ENCODE measurements at regions not wholly inside any gene's neighbourhood (a gene's known extent, or its start where the extent isn't known, plus 50 kb on each side); places are given as distances from the start of the nearest gene placed in this dataset.

DNA sequence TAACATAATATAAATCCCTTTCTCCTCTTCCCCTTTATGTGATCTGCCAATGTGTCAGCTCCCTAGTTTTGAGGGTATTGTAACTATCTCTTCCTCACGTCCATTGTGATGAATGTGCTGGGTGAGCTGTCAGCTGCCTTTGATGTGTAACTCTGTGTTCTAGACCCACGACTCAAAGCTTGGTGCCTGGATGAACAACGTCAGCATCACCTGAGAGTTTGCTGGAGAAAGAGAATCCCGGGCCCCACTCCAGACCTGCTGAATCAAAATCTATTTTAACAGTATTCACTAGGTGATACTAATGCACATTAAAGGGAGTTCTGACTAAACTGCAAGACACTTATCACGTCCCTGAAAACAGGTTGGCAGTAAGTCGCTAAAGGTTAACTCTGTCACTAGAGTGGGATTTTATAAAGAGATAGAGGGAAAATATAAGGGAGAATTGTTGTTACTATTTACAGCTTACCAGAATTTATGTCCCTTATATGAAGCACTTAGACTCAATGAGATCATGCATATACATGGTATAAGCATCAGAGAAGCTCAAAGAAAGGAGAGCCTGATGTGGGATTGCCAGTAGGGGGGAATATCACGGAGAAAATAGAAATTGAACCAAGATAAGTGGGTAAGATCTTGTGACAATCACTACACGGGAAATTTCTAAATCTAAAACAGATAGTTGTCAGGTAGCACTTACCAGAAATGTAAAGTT, 423.8 kb upstream of the SLC30A5 start:
- TF ChIP-seq, protein P1, sequence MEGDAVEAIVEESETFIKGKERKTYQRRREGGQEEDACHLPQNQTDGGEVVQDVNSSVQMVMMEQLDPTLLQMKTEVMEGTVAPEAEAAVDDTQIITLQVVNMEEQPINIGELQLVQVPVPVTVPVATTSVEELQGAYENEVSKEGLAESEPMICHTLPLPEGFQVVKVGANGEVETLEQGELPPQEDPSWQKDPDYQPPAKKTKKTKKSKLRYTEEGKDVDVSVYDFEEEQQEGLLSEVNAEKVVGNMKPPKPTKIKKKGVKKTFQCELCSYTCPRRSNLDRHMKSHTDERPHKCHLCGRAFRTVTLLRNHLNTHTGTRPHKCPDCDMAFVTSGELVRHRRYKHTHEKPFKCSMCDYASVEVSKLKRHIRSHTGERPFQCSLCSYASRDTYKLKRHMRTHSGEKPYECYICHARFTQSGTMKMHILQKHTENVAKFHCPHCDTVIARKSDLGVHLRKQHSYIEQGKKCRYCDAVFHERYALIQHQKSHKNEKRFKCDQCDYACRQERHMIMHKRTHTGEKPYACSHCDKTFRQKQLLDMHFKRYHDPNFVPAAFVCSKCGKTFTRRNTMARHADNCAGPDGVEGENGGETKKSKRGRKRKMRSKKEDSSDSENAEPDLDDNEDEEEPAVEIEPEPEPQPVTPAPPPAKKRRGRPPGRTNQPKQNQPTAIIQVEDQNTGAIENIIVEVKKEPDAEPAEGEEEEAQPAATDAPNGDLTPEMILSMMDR (conservative IDR thresholded peaks at IDR 0.05) = no peak

DNA sequence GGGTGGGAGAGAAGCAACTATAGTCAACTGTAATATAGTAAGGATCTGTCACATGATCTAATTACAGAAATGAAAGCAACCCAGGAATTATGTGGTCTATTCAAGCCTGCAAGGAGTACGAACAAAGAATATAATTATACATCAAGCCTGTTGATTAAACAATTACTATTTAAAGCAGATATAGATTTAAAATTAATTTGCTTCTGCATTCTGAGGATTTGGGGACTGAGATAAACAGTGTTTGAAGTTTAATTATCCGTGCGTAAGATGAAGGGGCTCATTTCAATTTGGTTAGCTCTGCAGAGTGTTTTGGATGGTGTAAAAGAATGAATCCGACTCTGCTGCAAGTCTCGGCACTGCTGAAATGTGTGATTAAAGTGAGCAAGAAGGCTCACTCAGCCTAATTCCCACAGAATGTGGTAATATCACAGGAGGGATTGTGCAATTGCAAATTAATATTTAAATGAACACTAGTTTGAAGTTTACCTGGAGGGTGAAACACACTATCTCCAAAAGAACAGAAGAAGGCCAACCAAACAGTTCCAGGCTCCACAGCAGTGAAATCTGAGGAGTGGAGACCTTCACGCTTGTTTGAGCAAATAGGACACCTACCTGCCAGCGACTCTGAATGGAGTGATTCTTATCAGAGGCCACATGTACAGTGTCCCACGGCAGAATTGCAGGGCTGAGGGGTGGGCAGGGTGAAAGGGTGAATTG, 420.6 kb upstream of the SLC30A5 start:
- TF ChIP-seq, protein P1 (conservative IDR thresholded peaks at IDR 0.05) = no peak

More for the DNA sequence above, 423.8 kb upstream of the SLC30A5 start:
- no peak overlapping the region for H3K27ac ChIP-seq

DNA sequence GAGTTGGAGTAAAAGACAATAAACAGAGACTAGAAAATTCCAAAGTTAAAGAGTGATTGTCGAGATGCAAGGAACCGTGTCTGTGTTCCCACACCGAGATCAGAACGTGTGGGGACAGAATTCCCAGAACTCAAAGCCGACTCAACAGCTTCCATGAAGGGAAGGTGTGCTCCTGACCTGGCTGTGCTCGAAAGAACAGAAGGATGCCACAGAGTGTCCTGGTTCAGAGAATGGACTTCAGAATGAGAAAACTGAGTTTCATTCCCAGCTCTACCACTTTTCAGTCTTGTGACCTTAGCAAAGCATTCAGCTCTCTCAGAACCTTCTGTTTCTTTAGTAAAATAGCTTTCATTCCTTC, 420.0 kb upstream of the SLC30A5 start:
- H3K27ac ChIP-seq = peak overlapping the region; percentile 33
- TF ChIP-seq, protein P1 (conservative IDR thresholded peaks at IDR 0.05) = no peak

More for the DNA sequence above, 420.6 kb upstream of the SLC30A5 start:
- peak overlapping the region; percentile 33 for H3K27ac ChIP-seq

DNA sequence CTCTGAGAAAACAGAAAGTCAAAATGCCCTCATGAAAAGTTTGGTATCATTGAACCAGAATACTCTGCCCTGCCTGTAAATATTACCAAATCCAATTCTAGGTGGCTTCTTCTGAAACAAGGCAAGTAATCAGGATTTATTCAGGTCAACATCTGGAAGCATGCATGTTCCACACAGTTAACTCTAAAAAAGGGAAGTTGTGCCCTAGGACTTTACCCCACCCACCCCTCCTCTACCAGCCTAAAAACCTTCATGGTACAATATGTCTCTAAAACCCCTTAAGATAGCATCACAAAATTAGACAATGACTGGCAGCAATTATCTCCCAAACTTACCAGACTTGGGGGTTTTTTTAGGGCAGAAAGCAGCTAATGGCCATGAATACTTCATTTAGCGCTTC, 414.8 kb upstream of the SLC30A5 start:
- TF ChIP-seq, protein P1 (conservative IDR thresholded peaks at IDR 0.05) = no peak
- no peak overlapping the region for H3K27ac ChIP-seq

DNA sequence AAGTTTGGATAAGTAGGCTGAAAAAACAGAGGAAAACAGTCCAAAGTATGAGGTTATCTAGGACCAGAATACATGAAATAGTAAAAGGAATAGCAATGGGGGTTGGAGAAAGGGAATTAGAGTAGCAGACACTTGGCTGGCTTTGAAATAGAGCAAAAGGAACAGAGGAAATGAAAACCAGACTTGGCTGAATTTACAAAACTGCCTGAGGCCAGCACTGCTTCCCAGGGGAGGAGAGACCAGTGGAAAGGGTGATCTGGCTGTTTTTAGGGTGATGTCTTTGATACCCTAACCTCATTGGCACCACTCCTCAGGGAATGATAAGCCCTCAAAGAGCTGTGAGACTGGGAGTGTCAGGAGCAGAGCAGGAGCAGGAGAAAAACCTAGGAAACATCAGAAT, 413.4 kb upstream of the SLC30A5 start:
- TF ChIP-seq, protein P1 (conservative IDR thresholded peaks at IDR 0.05) = no peak
- peak overlapping the region; percentile 71; the same call in 1 of the 2 replicates for H3K27ac ChIP-seq

DNA sequence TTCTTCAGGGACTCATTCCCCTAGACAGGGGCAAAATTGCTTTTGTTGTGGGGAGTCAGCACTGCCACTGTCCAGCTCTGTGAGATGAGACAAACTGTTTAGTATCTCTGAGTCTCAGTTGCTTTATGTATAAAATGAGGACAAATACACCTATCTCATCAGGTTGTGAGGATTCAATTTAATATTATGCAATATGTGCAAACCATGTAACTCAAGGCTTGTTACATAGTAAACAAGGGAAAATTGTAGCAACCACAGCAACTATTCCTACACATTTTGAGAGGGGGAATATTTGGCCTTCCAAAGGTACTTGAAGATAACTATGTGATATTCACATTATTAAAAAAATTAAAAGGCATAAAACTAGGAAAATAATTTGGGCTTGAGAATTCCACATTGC, 411.9 kb upstream of the SLC30A5 start:
- H3K27ac ChIP-seq = peak overlapping the region; percentile 71
- TF ChIP-seq, protein P1 (conservative IDR thresholded peaks at IDR 0.05) = no peak

DNA sequence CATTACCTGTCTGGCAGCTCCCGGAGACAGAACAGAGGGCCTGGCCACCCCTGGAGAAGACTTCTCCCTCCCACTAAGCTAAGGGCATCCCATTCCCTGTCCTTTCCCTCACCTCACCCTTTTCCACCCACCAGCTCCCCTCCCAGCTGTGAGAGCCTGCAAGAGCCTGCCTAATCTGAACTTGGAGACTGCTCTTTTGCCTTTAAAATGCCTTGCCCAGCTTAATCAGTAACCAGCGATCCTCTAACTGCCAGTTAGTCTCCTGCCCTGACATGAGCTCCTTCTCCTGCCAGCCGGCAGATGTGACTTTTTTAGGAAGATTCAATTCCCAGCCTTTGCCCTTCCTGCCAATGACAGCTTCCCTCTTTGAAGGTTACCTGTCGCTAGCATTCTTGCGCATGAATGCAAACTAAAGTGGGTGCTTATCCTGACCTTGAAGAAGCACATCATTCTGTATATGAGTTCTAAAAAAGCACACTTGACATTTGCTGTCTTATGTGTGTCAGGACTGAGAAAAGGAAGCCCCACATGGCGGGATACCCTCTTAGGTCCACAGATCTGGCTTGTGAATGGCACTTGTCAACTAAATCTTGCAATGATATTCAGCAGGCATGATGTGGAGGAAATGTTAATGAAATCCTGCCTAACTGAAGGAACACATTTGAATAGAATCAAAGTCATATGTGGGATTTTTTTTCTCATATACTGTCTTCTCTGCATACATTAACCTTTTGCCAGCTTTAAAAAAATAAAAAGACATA, 411.2 kb upstream of the SLC30A5 start:
- TF ChIP-seq, protein P1 (conservative IDR thresholded peaks at IDR 0.05) = no peak
- H3K27ac ChIP-seq = peak overlapping the region; percentile 71
